Gastroesophageal sphincter (tissue), 4 donors: ENCODE measurements at regions not wholly inside any gene's neighbourhood (a gene's known extent, or its start where the extent isn't known, plus 50 kb on each side); places are given as distances from the start of the nearest gene placed in this dataset.
"Not testable (repeated sequence)": the region's sequence is repeated elsewhere in the genome, so short reads cannot be mapped to it uniquely, and the experiment has no call there.

Experiments
- ATAC-seq: fragments of 150-250 bp; one replicate; pipeline ENCODE4 v1.9.1; 2016; ENCODE audit warnings: mild to moderate bottlenecking, moderate library complexity
- H3K27ac ChIP-seq, 4 donors: fragments of 200-600 bp; sonication (generic) in 3 of 4; 1 replicate in 3 of 4; 2 replicates in 1 of 4; pipeline ENCODE4 v1.5.1; 2016 to 2019
- H3K27me3 ChIP-seq: fragments of 200-600 bp; sonication (generic); one replicate; pipeline ENCODE4 v1.5.1; 2019
- H3K36me3 ChIP-seq, 2 donors: fragments of 200-600 bp; sonication (generic); one replicate each; pipeline ENCODE4 v1.5.1; 2019; ENCODE audit warnings: control low read depth in 1 of 2
- H3K4me1 ChIP-seq, 3 donors: fragments of 200-600 bp; sonication (generic); 1 replicate in 2 of 3; 2 replicates in 1 of 3; pipeline ENCODE4 v1.5.1; 2016 to 2019; ENCODE audit warnings: control low read depth in 2 of 3
- H3K4me3 ChIP-seq, 2 donors: fragments of 200-600 bp; sonication (generic); one replicate each; pipeline ENCODE4 v1.5.1; 2019; ENCODE audit warnings: mild to moderate bottlenecking in 1 of 2, moderate library complexity in 1 of 2
- H3K9me3 ChIP-seq, 3 donors: fragments of 200-600 bp; sonication (generic); one replicate each; pipeline ENCODE4 v1.5.1; 2017 to 2019; ENCODE audit warnings: control low read depth in 2 of 3
- EP300 ChIP-seq: sonication (generic); formaldehyde crosslinking; IDR thresholded peaks from one replicate; pipeline ENCODE4 v1.6.1; 2017; ENCODE audit warnings: antibody characterized with exemption, mild to moderate bottlenecking
- POLR2A ChIP-seq, 2 donors: fragments of 450-650 bp; IDR thresholded peaks; one replicate each; pipeline ENCODE4 v1.6.1; 2017; ENCODE audit warnings: antibody characterized with exemption in 2 of 2, mild to moderate bottlenecking in 2 of 2, moderate library complexity in 1 of 2
- POLR2AphosphoS5 ChIP-seq: sonication (generic); formaldehyde crosslinking; IDR thresholded peaks from one replicate; pipeline ENCODE4 v1.6.1; 2017; ENCODE audit warnings: antibody characterized with exemption
- WGBS, 2 donors: methylation state at CpG; one replicate each; pipeline ENCODE4 v1.1.5; 2018; ENCODE audit warnings: low coverage in 1 of 2; 5-methylcytosine and 5-hydroxymethylcytosine counted together
- TF ChIP-seq, protein P1 (sequence below), 4 experiments: fragments of 200-600 bp in 2 of 4; fragments of 450-650 bp in 2 of 4; sonication (generic) in 1 of 4; IDR thresholded peaks; one replicate each; pipeline ENCODE4 v1.5.1; 2017 to 2019; ENCODE audit warnings: antibody characterized with exemption in 4 of 4, mild to moderate bottlenecking in 2 of 4, moderate library complexity in 2 of 4

DNA sequence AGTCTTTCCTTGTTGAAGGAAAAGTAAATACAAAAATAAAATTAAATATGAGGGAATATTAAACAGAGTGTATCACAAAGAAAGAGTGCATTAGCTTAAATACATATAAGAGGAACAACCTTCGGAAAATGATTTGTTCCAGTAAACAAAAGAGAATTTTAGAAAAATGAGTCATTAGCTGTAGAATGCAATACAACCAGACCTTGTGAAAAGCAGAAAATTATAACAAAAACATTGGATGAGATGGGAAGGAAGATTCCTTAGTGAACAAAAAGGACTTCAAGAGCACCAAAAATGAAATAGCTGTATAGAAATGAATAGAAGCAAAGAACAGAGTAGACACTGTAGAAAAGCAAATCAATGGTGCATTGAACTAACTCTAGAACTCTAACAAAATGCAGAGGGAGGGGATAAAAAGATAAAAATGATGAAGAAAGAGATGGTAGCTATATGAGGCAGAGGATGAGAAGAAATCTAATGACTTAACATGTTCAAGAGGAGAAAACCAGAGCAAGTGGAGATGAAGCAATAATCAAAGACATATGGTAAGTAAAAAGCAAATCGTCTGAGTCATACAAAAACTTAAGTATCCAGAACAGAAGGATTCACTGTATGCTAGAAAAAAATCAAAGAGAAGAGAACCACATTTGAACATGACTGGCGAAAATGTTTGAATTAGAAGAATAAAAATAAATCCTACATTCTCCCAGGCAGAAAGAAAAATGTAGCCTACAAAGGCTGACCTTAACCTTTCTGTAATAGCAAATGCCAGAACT is 190.5 kb downstream of the TMEM26 start:
- Histone ChIP-seq H3K36me3 (no peaks in the 10 kb centered on the region), H3K9me3 (no peaks in the 10 kb centered on the region), H3K27me3 (no peaks in the 10 kb centered on the region), H3K4me3 (no peak overlapping the region), H3K4me1 (no peaks in the 10 kb centered on the region), H3K27ac (no peak overlapping the region)
- 57 to 61% methylated on average over 3 of the region's 3 CpGs for WGBS, 2 donors
- TF ChIP-seq, protein P1, sequence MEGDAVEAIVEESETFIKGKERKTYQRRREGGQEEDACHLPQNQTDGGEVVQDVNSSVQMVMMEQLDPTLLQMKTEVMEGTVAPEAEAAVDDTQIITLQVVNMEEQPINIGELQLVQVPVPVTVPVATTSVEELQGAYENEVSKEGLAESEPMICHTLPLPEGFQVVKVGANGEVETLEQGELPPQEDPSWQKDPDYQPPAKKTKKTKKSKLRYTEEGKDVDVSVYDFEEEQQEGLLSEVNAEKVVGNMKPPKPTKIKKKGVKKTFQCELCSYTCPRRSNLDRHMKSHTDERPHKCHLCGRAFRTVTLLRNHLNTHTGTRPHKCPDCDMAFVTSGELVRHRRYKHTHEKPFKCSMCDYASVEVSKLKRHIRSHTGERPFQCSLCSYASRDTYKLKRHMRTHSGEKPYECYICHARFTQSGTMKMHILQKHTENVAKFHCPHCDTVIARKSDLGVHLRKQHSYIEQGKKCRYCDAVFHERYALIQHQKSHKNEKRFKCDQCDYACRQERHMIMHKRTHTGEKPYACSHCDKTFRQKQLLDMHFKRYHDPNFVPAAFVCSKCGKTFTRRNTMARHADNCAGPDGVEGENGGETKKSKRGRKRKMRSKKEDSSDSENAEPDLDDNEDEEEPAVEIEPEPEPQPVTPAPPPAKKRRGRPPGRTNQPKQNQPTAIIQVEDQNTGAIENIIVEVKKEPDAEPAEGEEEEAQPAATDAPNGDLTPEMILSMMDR (IDR thresholded peaks at IDR 0.05), result no peak
- TF ChIP-seq POLR2A (IDR thresholded peaks at IDR 0.05) (no peak), EP300 (no peak), POLR2AphosphoS5 (no peak)
- ATAC-seq, result no peak

DNA sequence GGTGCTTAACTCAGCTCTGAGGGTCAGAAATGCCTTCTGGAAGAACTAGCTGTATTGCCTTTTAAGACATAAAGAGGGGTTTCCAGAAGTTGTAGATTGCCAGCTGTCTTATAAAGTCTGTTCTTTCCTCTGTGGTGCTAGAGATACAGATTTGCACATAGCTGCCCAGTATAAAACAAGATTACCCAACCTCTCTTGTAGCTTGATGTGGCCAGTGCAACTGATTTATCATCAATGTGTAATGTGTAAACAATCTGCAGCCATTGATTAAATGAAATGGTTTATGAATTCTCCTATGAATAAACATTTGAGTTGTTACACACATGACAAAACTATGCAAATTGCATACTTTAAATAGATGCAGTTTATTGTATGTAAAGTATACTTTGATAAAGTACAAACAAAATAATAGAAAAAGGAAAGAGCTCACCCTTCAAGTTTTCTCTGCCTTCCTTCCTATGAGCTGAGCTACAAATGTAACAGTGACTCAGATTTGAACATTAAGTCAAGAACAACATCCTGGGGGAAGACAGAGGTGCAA is 195.2 kb downstream of the TMEM26 start:
- no peak overlapping the region for H3K4me3 ChIP-seq
- peaks cover 0 to 29% (median 0%) of the 10 kb centered on the region in 3 donors for H3K9me3 ChIP-seq
- H3K27ac ChIP-seq, result no peak overlapping the region
- H3K4me1 ChIP-seq, result no peaks in the 10 kb centered on the region
- H3K36me3 ChIP-seq, result no peaks in the 10 kb centered on the region
- no peak for TF ChIP-seq POLR2AphosphoS5
- TF ChIP-seq POLR2A (IDR thresholded peaks at IDR 0.05), result no peak
- TF ChIP-seq, protein P1 (IDR thresholded peaks at IDR 0.05), result no peak
- TF ChIP-seq EP300, result no peak
- ATAC-seq, result no peak
- no peaks in the 10 kb centered on the region for H3K27me3 ChIP-seq

DNA sequence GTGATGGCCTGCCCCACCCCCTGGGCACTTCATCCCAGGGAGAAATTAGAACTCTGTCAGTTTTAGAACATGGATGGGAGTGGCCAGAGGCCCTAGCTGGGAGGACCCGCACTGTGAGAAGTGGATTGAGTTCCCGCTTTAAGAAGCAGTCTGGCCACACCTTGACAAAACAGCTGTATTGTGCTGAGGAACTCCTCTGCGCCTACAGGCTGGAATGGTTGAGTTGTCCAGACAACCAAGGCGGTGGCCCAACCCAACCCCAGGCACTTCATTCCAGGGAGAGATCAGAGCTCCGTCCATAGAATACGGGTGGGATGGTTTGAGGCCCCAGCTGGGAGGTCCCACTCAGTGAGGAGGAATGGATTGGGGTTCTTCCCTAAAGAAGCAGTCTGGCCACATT is 196.0 kb downstream of the TMEM26 start:
- H3K27me3 ChIP-seq, result no peaks in the 10 kb centered on the region
- no peak for TF ChIP-seq POLR2A (IDR thresholded peaks at IDR 0.05)
- TF ChIP-seq POLR2AphosphoS5, result no peak
- no peak for TF ChIP-seq EP300
- TF ChIP-seq, protein P1 (IDR thresholded peaks at IDR 0.05), result no peak
- H3K36me3 ChIP-seq, result no peaks in the 10 kb centered on the region
- H3K4me3 ChIP-seq, result no peak overlapping the region
- no CpG with 5 or more reads among the region's 6 CpGs for WGBS, 2 donors
- H3K4me1 ChIP-seq, result no peaks in the 10 kb centered on the region
- ATAC-seq, result peak; percentile 22
- H3K9me3 ChIP-seq, result peaks cover 0 to 32% (median 0%) of the 10 kb centered on the region in 3 donors
- H3K27ac ChIP-seq, result no peak overlapping the region

DNA sequence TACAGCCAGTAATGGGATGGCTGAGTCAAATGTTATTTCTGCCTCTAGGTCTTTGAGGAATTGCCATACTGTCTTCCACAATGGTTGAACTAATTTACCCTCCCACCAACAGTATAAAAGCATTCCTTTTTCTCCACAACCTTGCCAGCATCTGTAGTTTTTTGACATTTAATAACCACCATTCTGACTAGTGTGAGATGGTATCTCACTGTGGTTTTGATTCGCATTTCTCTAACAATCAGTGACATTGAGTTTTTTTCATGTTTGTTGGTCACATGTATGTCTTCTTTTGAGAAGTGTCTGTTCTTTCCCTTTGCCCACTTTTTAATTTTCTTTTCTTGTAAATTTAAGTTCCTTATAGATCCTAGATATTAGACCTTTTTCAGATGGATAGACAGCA is 200.9 kb downstream of the TMEM26 start:
- not testable (repeated sequence) for ATAC-seq, H3K27ac ChIP-seq, H3K4me1 ChIP-seq, H3K4me3 ChIP-seq, H3K27me3 ChIP-seq, H3K36me3 ChIP-seq
- peaks cover 0 to 32% (median 0%) of the 10 kb centered on the region in 3 donors for H3K9me3 ChIP-seq
- WGBS, 2 donors, result 87 to 100% methylated on average over 1 of the region's 1 CpG

DNA sequence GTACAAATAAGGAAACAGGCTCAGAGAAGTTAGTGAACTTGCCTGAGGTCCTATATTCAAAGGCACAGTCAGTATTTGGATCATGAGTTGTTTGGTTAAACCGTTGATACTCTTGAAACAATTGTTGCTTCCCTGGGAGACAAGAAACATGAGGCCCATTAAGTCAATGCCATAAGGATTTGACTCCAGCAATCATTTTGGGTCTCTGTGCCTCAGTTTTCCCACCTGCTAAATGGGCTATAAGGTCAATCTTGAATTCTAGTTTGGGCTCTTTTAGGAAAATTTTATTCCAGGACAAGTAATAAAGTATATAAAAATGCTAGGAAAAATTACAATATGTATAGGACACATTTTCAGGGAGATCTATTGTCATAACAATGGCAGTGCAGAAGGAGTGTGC is 202.1 kb downstream of the TMEM26 start:
- ATAC-seq, result no peak
- Histone ChIP-seq H3K36me3 (no peaks in the 10 kb centered on the region), H3K27ac (no peak overlapping the region), H3K4me1 (peaks cover 0 to 4% (median 0%) of the 10 kb centered on the region in 3 donors), H3K9me3 (peaks cover 0 to 32% (median 0%) of the 10 kb centered on the region in 3 donors), H3K4me3 (no peak overlapping the region), H3K27me3 (no peaks in the 10 kb centered on the region)
- TF ChIP-seq, protein P1 (IDR thresholded peaks at IDR 0.05), result no peak
- no peak for TF ChIP-seq POLR2AphosphoS5
- TF ChIP-seq POLR2A (IDR thresholded peaks at IDR 0.05), result no peak
- no peak for TF ChIP-seq EP300
- 93 to 100% methylated on average over 1 of the region's 1 CpG for WGBS, 2 donors
